GM18907 (cell line): ENCODE measurements at regions not wholly inside any gene's neighbourhood (a gene's known extent, or its start where the extent isn't known, plus 50 kb on each side); places are given as distances from the start of the nearest gene placed in this dataset.
"Not testable (repeated sequence)": the region's sequence is repeated elsewhere in the genome, so short reads cannot be mapped to it uniquely, and the experiment has no call there.

Experiments used
- ATAC-seq: cut with Tn5 transposase; IDR thresholded peaks from one replicate; pipeline ENCODE4 v1.9.1; 2021; ENCODE audit warnings: mild to moderate bottlenecking, moderate library complexity; ENCODE audit not compliant: unreplicated experiment

GRCh38 chr2:215722986-215723630, 287.2 kb upstream of the FN1 start:
- no peak for ATAC-seq

- ATAC-seq, result no peak
These were observed 286.3 kb upstream of the FN1 start for GRCh38 chr2:215722125-215722524.

DNA sequence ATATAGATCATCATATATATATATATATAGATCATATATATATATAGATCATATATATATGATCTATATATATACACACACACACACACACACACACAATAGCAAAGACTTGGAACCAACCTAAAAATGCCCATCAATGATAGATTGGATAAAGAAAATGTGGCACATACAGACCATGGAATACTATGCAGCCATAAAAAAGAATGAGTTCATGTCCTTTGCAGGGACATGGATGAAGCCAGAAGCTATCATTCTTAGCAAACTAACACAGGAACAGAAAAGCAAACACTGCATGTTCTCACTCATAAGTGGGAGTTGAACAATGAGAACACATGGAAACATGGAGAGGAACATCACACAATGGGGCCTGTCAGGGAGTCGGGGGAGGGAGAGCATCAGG, 285.6 kb upstream of the FN1 start:
- ATAC-seq, result not testable (repeated sequence)

GRCh38 chr2:215718890-215719289, 283.0 kb upstream of the FN1 start:
- ATAC-seq, result no peak

DNA sequence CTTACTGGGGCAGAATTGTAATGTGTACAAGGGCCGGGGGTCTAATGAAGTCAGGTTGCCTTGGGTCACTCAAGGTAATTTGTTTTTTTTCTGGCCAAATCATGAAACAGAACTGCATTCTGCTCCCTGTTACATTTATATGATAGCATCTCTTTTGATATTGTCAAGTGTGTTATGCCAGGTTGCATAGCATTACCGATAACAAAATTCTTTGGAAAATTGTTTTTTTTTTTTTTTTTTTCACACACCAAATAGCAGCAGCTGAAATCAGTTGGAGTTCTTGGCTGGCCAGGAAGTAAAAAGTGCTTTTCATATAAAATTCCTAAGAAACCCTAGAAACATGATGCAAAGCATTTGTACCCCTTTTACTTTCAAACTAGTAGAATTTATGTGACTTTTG, 282.6 kb upstream of the FN1 start:
- no peak for ATAC-seq

- no peak for ATAC-seq
These were observed 281.9 kb upstream of the FN1 start for GRCh38 chr2:215717501-215718381.

GRCh38 chr2:215716956-215717355, 281.1 kb upstream of the FN1 start:
- ATAC-seq, result no peak

- no peak for ATAC-seq
These were observed 277.3 kb upstream of the FN1 start for GRCh38 chr2:215712871-215713790.

GRCh38 chr2:215712219-215712868, 276.5 kb upstream of the FN1 start:
- no peak for ATAC-seq

DNA sequence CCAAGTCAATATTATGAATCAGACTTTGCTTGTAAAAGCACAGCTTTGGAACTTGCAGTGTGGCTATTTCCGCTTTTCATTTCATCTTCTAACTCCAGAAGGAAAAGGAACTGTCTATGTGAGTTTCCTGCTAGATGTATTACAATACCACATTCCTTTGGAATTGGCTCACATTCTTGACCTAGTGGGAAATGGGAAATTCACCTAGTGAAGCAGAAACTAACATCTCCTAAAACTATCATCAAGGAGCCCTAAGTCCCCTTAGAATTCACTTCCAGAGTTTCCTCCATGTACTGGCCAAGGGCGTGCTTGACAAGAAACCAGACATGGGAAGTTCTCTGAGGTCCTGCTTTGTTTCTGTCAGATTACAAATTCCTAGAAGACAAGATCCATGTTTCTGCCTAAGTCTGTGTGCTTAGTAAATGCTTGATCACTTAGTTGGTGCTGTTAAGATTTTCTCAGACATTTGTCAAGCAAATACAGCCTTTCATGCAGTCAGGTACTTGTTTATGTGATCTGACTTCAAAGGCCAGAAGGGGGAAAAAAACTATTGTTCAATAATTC, 275.7 kb upstream of the FN1 start:
- ATAC-seq, result no peak

DNA sequence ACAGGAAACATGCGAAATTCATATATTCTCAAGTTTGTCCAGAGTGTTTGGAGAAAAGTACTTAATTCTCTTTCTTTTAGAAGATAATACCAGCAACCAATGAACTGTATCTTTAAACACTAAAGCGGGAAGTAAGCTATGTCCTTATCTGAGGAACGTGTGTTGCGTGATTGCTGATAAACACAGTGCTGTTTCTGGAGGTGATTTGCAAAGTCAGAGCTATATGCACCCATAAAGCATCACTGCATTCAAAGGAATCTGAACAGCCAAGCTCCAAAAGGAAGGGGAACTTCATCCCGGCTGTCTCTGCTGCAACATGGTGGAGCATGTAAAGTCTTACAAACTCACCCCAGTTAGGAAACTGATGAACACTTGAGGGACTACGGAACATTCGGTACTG, 271.7 kb upstream of the FN1 start:
- no peak for ATAC-seq

GRCh38 chr2:215705771-215706361, 270.0 kb upstream of the FN1 start:
- ATAC-seq, result no peak

DNA sequence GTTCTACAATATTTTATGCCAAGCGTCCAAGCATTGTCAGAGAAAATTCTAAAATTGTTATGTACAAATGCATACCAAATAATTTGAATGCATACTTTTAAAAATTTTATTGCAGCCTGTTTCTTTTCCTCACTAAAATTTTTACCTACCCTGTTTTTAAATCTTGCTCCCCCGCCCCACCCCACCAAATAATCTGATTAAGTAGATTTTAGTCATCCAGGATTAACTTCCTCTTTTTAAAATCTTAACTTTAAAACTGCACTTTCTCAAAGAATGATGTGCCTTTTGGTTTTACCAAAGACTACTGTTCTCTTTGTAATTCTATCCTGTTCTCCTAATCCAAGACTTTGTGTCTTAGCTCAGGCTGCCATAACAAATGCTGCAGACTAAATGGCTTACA, 269.4 kb upstream of the FN1 start:
- no peak for ATAC-seq

DNA sequence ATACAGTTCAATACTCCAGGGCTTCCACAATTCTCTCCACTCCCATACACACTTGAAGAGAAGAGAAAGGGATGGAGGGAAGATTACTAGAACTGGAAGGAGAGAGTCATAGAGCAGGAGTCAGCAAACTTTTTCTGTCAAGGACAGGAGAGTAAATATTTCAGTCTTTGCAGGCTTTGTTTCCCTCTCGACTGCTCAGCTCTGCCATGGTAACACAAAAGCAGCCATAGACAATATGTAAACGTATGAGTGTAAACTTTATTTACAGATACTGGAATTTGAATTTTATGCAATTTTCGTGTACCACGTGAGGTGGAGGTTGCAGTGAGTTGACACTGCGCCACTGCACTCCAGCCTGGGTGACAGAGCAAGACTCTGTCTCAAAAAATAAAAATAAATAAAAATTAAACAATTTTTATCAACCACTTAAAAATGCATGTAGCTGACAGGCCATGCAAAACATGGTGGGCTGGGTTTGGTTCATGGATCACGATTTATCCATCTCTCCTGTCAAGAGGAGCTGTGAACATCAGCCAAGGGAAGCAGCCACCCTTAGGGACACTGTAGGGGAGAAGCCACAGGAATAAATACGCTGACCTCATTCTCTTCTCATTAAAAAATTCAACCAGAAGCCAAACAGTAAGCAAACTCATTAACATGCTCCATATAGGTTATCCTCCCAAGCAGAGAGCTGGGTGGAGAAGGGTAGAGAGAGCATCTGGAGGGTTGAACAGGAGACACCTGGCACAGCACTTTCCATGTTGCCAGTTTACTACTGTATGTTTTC, 266.4 kb upstream of the FN1 start:
- no peak for ATAC-seq

DNA sequence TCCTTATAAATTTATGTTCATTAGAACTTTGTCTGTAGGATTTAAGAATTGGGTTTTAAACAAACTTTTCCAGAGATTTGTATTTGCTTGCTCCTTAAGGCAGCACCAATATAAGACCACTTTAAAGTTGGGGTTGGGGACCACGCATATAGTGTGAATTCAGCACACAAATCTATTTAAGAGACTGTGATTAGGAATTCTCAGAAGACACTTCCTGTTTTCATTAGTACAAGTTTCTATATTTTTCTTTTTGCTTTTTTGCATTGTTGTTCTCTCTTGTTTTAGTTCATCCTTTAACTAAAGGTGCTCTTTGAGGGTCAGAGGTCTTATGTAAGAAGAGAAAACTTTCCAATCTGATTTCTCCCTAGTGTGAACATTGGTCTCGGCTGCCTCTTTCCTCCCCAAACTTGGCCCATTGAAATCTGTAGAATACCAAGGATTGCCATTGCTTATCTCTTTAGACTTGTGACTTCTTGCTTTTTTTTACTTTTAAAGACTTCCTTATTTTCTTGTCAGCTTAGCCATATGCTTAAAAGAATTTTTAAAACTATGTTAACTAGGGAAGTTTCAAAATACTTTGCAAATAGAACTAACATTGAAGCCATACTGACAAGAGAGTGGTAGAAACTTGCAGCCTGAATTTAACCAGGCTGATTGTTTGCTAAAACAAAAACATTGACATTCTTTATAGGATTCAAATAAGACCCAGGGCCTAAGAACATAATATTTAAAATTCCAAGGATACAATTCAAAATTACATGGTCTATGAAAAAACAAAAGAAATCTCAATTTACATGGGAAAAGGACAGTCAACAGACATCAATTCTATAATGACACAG, 264.1 kb upstream of the FN1 start:
- ATAC-seq, result no peak

GRCh38 chr2:215699018-215699417, 263.1 kb upstream of the FN1 start:
- ATAC-seq, result no peak

- no peak for ATAC-seq
These were observed 262.7 kb upstream of the FN1 start for GRCh38 chr2:215698566-215698965.

- ATAC-seq, result no peak
These were observed 261.6 kb upstream of the FN1 start for GRCh38 chr2:215697496-215697895.
